Panc1 (cell line): ENCODE measurements at regions not wholly inside any gene's neighbourhood (a gene's known extent, or its start where the extent isn't known, plus 50 kb on each side); places are given as distances from the start of the nearest gene placed in this dataset.

Source experiments
- CTCF ChIP-seq: fragments of 450-650 bp; IDR thresholded peaks from 2 replicates; pipeline ENCODE4 v1.5.1; 2017; ENCODE audit warnings: mild to moderate bottlenecking
- POLR2AphosphoS5 ChIP-seq: IDR thresholded peaks from 2 replicates; pipeline ENCODE4 v1.6.1; 2012; ENCODE audit warnings: mild to moderate bottlenecking, low read depth, low read length, moderate library complexity
- REST ChIP-seq, 2 experiments: IDR thresholded peaks; 2 replicates each; pipeline ENCODE4 v1.6.1; 2011 to 2012; ENCODE audit warnings: low read depth in 2 of 2, control low read depth in 1 of 2, low read length in 1 of 2, mild to moderate bottlenecking in 1 of 2, moderate library complexity in 1 of 2; ENCODE audit not compliant: insufficient read depth in 1 of 2
- SIN3A ChIP-seq: IDR thresholded peaks from 2 replicates; pipeline ENCODE4 v1.6.1; 2012; ENCODE audit warnings: low read depth, mild to moderate bottlenecking, low read length, moderate library complexity, borderline replicate concordance; ENCODE audit not compliant: insufficient read depth

DNA sequence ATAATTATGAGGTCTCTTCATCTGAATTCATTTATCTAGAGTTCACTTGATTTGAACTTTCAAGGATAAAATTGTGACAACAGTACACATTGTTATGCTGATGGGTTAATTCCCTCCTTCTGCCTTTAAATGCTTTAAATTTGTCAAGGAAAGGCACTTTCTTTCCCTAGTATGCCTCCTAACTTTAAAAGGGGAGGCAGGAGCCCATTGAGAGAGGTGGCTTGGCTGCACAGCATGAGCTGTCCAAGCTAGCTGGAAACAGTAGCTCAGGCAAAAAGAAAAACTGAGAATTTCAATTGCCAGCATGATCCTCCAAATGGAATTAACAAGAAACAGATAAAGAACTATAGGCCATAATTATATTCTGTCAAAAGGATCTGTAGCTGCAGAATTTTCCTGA, 243.3 kb upstream of the GRIK2 start:
- TF ChIP-seq CTCF (no peak), POLR2AphosphoS5 (no peak), SIN3A (no peak), REST (IDR thresholded peaks at IDR 0.05; ENCODE audit: insufficient read depth in 1 of 2, low read depth in 2 of 2, low read length in 1 of 2) (no peak)
